NCI-H345 treated with DMSO at 0.1 percent for 48 hours (cell line): ENCODE measurements at regions not wholly inside any gene's neighbourhood (a gene's known extent, or its start where the extent isn't known, plus 50 kb on each side); places are given as distances from the start of the nearest gene placed in this dataset.
"Not testable (repeated sequence)": the region's sequence is repeated elsewhere in the genome, so short reads cannot be mapped to it uniquely, and the experiment has no call there.

Source experiments
- DNase-seq: peaks from one replicate; lab custom pipeline; 2025; ENCODE audit not compliant: unreplicated experiment; lab: John Stamatoyannopoulos, UW

DNA sequence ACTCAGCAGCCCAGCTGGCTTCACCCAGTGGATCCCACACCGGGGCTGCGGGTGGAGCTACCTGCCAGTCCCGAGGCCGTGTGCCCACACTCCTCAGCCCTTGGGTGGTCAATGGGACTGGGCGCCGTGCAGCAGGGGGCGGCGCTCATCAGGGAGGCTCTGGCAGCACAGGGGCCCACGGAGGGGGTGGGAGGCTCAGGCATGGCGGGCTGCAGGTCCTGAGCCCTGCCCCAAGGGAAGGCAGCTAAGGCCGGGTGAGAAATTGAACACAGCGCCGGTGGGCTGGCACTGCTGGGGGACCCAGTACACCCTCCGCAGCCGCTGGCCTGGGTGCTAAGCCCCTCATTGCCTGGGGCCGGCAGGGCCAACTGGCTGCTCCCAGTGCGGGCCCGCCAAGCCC is 1017.1 kb upstream of the FLRT2 start:
- not testable (repeated sequence) for DNase-seq

DNA sequence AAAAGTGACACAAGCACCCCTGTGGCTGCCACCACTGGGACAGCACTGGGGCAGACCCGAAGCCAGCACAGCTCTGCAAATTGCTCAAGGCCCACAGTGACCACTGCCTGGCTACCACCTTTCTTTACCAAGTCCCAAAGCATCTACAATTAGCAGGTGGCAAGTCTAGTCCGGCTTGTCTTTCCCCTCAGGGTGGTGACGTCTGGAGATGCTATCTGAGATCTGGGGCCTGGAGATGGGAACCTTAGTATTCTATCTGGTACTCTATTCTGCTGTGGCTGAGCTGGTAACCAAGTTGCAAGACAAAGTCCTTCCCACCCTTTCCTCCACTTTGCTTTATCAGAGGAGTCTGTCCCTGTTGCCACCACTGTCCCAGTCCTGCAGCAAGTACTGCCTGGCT is 1010.1 kb upstream of the FLRT2 start:
- no peak for DNase-seq

DNA sequence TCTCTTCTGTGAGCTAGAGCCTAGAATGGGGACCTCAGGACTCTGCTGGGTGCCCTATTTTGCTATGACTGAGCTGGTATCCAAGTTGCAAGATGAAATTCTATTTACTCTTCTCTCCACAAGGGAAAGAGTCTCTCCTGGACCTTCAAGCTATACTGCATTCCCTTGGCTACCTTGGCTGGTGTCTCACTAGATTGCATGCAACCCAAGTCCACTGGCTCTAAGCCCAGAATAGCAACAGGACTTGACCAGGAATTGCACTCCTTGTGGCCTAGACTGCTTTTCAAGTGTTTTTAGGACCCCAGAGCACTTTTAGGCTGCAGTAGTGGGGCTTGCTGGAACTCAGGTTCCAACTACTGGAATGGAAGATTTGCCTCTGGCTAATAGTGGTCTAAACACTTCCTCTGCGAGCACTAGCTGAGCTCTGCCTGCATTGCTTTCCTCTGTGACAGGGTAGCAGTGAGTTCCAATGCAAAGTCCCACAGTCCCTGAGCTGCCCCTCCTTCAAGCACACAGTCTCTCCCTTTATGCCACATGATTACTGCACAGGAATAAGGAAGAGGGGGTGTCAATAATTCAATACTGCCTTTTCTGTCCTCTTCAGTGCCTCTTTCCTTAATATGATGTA is 1009.1 kb upstream of the FLRT2 start:
- DNase-seq = no peak

DNA sequence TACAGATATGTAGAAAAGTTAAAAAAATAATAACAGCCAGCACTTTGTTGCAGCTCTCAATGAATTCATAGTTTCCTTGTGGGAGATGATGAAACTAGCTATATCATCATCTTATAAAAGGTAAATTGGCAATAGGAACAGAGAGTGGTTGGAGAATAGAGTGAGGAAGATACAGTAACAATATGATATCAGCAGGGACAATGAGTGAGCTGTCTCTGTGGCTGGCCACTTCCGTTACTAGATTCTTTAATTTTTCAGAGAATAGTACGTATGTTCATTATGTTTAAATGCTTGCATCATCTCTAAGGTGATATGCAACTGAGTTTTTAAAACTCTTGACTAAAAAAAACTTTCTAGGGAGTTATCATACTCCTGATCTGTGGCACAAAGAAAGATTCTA is 1006.2 kb upstream of the FLRT2 start:
- no peak for DNase-seq

DNA sequence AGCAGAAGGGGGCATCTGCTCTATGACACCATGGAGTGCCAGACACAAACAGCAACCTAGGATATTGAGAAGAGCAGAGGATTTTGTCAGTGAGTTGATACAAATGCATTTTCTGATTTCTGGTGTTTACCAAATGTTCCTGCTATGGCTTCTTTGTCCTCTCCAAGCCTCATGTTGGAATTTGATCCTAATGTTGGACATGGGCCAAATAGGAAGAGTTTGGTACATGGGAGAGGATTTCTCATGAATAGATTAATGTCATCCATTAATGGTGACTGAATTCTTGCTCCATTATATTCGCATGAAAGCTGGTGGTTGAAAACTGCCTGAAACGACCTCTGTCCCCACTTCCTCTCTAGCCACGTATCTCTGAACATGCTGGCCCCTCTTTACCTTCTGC is 1002.2 kb upstream of the FLRT2 start:
- DNase-seq = no peak

DNA sequence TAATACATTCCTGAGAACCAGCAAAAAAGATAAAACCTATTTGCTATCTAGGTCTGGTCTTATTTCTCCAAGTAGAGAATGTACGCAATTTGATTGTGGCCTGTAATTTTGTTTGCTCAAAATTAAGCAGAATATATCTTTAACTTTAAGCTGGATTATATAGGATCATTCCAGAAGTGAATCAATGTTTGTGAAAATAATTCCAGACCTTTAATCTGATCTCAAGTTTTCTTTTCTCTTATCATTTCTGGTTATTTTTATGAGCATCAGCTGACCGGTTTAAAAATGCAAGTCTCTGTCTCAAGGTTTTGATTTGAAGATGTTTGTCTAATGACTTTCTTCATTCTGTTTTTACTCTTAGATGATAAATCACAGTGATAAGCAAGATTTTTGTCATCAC is 997.9 kb upstream of the FLRT2 start:
- DNase-seq = no peak

DNA sequence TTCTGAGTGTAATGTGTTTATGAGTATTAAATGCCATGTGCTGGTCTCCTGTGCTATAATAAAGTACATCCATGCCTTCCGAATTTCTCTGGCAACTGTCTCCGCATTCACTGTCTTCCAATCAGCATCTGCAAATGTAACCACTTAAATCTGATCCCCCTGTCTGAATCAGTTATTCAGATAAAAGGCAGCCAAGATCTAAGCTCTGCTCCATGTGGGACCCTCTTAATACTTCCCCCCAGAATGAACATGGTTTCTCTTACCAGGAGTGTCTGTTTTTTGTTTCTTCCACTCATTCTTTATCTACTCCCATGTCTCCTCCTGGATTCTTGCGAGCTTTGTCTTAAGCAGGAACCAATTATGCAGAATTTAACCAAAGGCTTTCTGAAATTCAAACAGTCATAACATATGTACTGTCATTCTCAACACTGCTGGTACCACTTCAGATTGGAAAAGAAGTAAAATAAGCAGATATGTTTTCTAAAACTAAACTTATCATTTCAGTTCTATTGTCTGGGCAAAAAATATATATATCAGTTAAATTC is 996.7 kb upstream of the FLRT2 start:
- no peak for DNase-seq

DNA sequence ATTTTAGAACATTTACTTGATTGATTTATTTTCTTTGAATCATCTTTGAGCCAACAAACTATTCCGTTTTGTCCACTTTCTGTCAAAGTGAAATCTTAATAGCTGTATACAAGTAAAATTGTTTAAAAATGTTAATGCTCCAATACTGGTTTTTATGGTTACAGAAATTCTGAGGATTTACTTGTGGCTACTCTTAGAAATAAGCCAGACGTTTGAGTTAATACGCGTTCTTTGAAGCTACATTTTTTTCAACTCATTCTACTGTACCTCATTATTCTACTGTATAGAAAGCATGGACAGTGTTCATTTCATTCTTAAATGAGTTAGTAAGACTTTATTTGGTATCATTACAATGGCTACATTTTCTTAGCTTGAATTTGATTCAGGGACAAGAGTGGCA is 996.2 kb upstream of the FLRT2 start:
- no peak for DNase-seq

DNA sequence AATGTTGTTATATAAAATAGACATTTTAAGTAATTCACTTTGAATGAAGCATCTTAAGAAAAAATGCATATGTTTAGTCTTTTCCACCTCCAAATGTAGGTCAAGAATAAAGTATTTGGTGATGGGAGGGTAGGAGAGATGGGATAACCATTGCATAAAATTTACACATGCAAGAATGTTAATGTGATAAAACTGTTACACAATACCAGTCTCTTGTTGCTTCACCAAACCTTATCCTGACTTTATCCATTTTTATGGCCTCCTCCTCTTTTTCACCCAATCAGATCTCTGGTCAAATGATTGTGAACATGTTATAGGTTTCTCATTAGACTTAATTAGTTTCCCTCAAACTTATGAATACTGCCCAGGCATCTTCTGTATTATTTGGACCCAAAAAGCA is 994.5 kb upstream of the FLRT2 start:
- no peak for DNase-seq

DNA sequence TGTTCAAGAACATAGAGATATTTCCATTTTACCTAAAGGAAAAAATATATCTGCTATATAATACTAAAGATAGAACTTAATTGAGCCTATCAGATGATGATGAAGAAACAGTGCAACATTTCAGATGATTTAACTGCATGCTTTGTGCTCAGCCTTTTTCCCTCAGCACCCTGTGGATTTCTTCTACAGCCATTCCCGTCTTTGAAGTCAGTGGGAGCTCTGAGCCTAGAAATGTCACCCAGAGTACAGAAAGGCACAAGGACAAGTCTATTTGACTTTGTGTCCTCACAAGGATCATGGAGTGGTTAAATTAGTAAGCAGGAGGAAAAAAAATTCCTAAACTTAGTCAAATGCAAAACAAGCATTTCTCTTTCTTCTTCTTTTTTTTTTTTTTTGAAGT is 994.0 kb upstream of the FLRT2 start:
- DNase-seq = no peak

DNA sequence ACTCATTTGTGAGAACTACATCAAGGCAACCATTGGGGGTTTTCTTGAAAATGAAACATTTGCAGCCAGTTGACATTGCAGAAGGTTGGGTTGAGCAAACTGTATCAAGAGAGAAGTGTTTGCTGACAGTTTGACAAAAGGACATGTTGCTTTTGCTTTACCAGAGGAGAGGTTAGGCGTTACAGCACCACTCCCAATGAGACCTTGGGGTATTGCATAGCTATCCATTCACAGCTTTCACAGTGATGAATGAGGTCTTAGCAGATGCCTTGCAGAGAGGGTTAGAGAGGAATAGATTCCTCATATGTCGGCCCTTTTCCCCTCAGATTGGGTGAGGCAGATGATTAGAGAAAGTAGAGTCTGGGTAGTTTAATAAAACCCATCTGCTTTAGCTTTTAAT is 988.9 kb upstream of the FLRT2 start:
- DNase-seq = no peak

DNA sequence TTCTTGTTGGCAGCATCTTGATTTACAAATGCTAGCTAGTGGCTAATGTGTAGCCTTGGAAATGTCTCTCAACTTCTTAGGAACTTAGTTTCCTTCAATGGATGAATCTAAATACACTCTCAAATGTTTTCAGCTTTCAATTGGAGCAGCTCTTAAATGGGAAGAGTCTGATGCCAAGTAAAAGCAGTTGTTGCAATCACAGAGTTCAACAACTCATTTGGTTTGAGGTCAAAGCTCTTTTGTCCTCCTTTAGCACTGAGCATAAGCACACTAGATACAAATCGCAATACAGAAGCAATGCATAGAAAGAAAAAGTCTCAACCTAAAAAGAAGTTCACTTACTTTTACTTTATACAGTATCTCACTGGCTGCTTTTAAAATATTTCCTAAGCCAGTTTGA is 986.1 kb upstream of the FLRT2 start:
- no peak for DNase-seq

DNA sequence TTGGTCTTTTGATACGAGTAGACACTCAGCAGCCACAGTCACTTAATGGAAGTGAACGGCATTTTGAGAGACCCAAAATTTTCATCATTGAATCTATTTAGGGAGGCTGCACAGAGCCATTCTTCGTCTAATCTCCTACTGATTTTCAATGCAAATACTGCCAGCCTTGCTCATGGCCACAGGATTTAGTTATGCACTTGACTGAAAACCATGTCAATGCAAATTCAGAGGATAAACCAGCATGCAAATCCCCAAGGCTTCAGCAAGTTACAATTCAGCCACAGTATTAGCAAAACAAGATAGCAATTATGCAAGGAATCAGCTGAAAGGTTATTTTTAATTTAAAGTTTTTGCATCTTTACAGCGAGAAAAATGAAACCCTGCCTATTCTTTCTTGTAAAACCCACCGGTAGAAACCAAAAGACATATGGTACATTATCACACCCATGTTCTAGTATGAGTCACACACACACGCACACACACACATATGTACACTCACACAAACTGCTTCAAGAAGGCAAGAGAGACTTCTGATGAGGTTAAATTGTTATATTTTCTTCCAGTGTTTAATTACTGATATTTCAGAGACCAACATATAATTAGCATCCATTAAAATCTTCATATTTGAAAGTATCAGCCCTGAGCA is 985.3 kb upstream of the FLRT2 start:
- DNase-seq = no peak

DNA sequence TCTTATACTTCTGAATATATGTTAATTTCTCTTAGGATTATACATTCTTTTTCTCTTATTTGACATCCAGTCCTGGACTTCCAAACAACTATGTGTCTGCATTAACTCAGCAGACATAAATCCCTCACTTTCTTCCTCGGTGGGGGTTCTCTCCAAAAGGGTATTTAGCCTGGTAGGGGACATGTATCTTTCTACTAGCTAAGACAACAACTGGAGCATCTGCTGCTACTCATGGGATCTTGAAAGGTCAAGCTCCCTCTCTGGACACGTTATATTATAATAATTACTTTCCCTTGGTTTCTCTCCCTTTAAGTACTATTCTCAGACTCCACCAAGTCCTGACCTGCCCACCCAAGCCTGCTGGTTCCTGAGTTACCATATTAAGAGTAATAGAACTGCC is 983.7 kb upstream of the FLRT2 start:
- DNase-seq = no peak

DNA sequence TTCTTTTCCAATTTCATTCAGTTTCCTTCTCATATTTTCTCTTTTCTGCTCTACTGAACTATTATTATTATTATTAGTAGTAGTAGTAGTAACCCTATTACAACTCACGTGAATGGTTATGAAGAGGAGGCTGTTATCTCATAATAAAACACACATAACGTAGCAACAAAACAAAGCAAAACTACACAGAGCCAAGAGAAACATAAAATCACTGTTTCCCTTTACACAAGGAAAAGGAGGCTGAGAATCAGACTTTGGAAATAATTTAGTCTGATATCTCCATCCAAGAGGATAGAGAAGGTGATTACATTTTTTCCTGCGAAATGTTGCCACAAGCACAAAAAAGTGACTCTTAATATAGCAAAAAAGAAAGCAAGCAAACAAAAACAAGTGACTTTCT is 975.8 kb upstream of the FLRT2 start:
- DNase-seq = no peak

DNA sequence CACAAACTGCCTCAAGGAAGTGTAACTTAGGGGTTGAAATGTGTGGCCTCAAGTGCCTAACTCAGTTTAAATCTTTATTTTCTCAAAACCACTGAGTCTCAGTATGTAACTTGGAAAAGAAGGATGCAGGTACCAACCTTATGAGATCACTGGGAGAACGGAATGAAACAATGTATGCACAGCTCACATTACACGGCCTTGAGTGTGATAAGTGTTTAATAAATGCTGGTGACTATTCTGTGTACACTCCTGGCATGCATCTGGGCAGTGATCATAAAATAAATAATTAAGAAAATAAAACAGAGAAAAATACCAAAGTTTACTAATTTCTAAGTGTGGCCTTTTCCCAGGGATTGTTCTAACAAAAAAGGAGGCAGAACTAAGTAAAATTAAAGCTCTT is 974.5 kb upstream of the FLRT2 start:
- no peak for DNase-seq

DNA sequence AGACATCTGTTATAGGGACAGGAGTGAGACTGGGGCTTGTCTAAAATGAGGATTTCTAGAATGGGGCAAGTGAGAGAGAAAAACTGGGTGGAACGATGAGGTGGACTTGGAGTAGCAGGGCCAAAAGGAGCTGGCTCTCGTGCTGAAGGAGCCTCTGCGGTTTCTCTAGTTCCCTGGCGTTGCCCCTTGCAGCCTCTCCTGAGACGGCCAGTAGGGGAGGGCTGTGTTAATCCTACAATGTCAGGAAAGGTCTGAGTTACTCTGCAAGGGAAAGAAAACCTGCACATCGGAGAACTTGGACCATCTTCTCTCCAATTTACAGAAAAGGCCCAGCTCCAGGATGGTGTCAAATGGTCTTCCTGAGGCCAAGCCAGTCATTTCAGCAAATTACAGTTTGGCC is 963.8 kb upstream of the FLRT2 start:
- DNase-seq = no peak

DNA sequence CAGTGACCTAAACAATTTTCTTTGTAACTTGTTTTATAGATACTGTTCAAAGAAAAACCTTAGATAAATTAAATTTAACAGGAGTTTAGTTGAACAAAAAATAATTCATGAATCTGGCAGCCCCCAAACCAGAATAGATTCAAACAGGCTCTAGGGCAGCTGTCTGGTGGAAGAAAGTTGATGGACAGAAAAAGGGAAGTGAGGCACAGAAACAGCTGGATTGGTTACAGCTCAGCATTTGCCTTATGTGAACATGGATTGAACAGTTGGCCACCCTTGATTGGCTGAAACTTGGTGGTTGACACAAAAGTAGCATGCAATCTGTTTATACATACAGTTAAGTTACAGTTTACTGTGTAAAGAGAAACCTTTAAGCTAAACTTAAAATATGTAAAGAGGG is 954.3 kb upstream of the FLRT2 start:
- DNase-seq = no peak

DNA sequence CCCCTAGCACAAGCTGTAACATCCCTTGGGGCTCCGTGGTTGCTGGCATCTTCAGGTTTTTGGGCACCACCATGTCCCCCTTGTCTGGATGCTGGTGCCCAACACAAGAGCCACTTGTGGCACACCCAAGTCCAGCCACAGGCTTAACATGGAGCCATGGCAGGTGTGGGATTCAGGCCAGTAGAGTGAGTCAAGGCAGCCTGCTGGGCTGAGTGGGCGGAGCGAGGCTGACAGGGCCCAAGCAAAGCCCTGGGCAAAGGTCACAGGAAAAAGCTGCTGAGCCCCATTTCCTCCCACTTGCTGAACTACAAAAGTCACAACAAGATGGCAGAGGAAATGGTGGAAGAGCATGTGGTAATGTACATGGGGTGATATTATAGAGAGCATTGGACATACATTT is 950.7 kb upstream of the FLRT2 start:
- no peak for DNase-seq

DNA sequence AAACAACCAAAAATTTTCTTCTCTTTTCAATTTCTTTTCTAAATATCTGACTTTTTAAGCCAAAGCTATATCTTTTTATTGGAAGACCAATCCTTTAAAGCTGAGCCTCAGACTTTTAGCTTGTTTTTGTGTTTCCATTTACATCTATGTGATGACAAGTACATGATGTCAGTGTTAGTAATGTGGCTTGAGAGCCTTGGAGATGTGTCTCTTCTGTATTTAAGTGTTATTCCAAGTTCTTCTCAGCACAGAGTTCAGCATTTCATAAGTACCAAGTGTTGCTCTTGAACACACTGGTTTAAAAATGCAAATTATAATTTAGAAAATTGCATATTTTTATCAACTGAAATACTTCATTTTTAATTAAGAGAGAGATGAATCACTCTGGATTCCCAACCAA is 948.9 kb upstream of the FLRT2 start:
- no peak for DNase-seq

DNA sequence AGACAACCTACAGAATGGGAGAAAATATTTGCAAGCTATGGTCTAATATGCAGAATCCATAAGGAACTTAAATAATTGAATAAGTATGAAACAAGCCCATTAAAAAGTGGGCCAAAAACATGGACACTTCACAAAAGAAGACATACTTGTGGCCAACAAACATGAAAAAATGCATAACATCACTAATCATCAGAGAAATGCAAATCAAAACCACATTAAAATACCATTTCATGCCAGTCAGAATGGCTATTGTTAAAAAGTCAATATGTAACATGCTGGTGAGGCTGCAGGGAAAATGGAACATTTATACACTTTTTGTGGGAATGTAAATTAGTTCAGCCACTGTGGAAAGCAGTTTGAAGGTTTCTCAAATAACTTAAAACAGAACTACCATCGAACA is 945.4 kb upstream of the FLRT2 start:
- DNase-seq = no peak

DNA sequence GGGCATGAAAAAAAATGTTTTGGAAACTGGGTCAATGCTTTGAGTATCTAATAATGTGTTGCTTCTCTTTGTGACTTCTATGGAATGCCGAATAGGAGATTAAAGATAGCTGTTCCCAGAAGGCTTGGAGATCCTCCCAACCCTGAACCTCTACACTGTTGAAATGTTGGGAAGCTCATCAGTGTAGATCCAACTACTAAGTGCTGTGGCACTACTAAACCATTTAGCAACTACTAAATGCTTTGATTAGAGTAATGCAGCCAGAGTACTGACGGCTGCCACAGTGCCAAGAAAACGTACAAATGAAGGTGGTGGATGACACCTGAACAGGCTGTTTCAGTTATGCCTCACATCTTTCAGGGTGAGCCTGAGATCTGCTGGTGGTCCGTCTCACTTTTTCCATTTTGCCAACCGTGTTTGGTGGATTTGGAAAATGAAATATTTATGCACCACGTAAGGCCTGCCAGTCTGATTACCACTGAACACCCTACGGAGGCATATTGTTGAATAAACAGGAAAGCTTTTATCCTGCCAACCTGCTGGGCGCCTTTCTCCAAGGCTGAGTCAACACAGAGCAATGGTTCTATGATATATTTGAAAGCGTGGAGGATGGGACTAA is 938.0 kb upstream of the FLRT2 start:
- peak; percentile 79 for DNase-seq

DNA sequence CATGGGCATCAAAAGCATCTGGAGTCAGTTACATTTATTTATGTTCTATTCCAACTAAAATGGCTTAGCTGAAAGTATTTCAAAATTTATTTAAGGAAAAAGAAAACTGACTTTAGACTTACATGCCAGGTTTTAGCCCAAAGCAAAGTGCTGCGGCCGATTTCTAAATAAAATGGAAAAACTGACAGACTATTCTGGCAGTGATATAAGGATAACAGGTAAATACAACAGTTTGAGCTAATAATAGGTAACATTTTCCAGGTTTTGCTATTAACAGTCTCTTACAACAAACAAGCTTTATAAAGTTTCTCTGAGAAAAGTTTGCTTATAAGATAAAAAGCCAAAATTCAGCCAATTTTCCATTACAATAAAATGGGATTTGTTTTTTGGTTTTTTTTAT is 937.2 kb upstream of the FLRT2 start:
- DNase-seq = no peak
